ENCODE measurements at regions not wholly inside any gene's neighbourhood (a gene's known extent, or its start where the extent isn't known, plus 50 kb on each side); places are given as distances from the start of the nearest gene placed in this dataset.

- 92 to 95% methylated on average over 4 of the region's 4 CpGs for WGBS, 2 donors
- H3K27ac ChIP-seq: no peak overlapping the region
- no peak overlapping the region for H3K4me3 ChIP-seq
- intact Hi-C loops (cut with DNase I; ENCODE audit: low total_unique reads): no loop called here
- TF ChIP-seq POLR2A (IDR thresholded peaks at IDR 0.05) (no peak), CTCF (IDR thresholded peaks at IDR 0.05) (no peak)
- H3K9me3 ChIP-seq: no peaks in the 10 kb centered on the region
- H3K4me1 ChIP-seq: no peaks in the 10 kb centered on the region
- no peak for DNase-seq
- H3K27me3 ChIP-seq: no peaks in the 10 kb centered on the region
- H3K36me3 ChIP-seq (ENCODE audit: low read depth, missing control alignments): no peaks in the 10 kb centered on the region
These were observed 291.1 kb upstream of the TLE4 start for GRCh38 chr9:79280691-79281090.

- TF ChIP-seq POLR2A (IDR thresholded peaks at IDR 0.05) (no peak), CTCF (IDR thresholded peaks at IDR 0.05) (no peak)
These were observed 287.7 kb upstream of the TLE4 start for GRCh38 chr9:79284081-79284480.

GRCh38 chr9:79286992-79287707, 284.6 kb upstream of the TLE4 start:
- H3K4me1 ChIP-seq: no peaks in the 10 kb centered on the region
- intact Hi-C loops (cut with DNase I; ENCODE audit: low total_unique reads): no loop called here
- H3K36me3 ChIP-seq (ENCODE audit: low read depth, missing control alignments): no peaks in the 10 kb centered on the region
- TF ChIP-seq CTCF (IDR thresholded peaks at IDR 0.05) (no peak), POLR2A (IDR thresholded peaks at IDR 0.05) (no peak)
- H3K9me3 ChIP-seq: no peaks in the 10 kb centered on the region
- H3K27me3 ChIP-seq: no peaks in the 10 kb centered on the region
- WGBS, 2 donors: 53 to 59% methylated on average over 7 of the region's 7 CpGs
- no peak for DNase-seq
- H3K4me3 ChIP-seq: no peak overlapping the region
- H3K27ac ChIP-seq: no peak overlapping the region

More at GRCh38 chr9:79284081-79284480, 287.7 kb upstream of the TLE4 start:
- Histone ChIP-seq H3K4me3 (no peak overlapping the region), H3K27ac (no peak overlapping the region), H3K9me3 (no peaks in the 10 kb centered on the region), H3K36me3 (ENCODE audit: low read depth, missing control alignments) (no peaks in the 10 kb centered on the region), H3K27me3 (no peaks in the 10 kb centered on the region), H3K4me1 (no peaks in the 10 kb centered on the region)
- no peak for DNase-seq
- intact Hi-C loops (cut with DNase I; ENCODE audit: low total_unique reads): no loop called here

GRCh38 chr9:79287708-79288290, 284.0 kb upstream of the TLE4 start:
- Histone ChIP-seq H3K4me1 (no peaks in the 10 kb centered on the region), H3K27me3 (no peaks in the 10 kb centered on the region), H3K9me3 (no peaks in the 10 kb centered on the region), H3K36me3 (ENCODE audit: low read depth, missing control alignments) (no peaks in the 10 kb centered on the region), H3K4me3 (no peak overlapping the region), H3K27ac (no peak overlapping the region)
- whole genome bisulfite sequencing, 2 donors: 70 to 72% methylated on average over 4 of the region's 4 CpGs
- TF ChIP-seq POLR2A (IDR thresholded peaks at IDR 0.05): no peak
- TF ChIP-seq CTCF (IDR thresholded peaks at IDR 0.05): no peak
- intact Hi-C loops (cut with DNase I; ENCODE audit: low total_unique reads): no loop called here
- no peak for DNase-seq

- 90 to 91% methylated on average over 3 of the region's 3 CpGs for WGBS, 2 donors
- intact Hi-C loops (cut with DNase I; ENCODE audit: low total_unique reads): no loop called here
- TF ChIP-seq CTCF (IDR thresholded peaks at IDR 0.05): no peak
- no peak for TF ChIP-seq POLR2A (IDR thresholded peaks at IDR 0.05)
These were observed 281.9 kb upstream of the TLE4 start for GRCh38 chr9:79289856-79290255.

More at GRCh38 chr9:79289856-79290255, 281.9 kb upstream of the TLE4 start:
- Histone ChIP-seq H3K27ac (no peak overlapping the region), H3K9me3 (no peaks in the 10 kb centered on the region), H3K27me3 (no peaks in the 10 kb centered on the region), H3K4me3 (no peak overlapping the region), H3K36me3 (ENCODE audit: low read depth, missing control alignments) (no peaks in the 10 kb centered on the region), H3K4me1 (no peaks in the 10 kb centered on the region)
- no peak for DNase-seq

All from testis (tissue), 2 donors.